Mesenchymal stem cell (in vitro differentiated cells and primary cell): ENCODE measurements at regions not wholly inside any gene's neighbourhood (a gene's known extent, or its start where the extent isn't known, plus 50 kb on each side); places are given as distances from the start of the nearest gene placed in this dataset.

Experiments
- DNase-seq: peaks from one replicate; pipeline ENCODE4 v3.0.0-alpha.2; 2013
- H2AFZ ChIP-seq: one replicate; pipeline ENCODE4 v1.6.1; 2013; ENCODE audit warnings: low read depth, mild to moderate bottlenecking, control low read depth, inconsistent platforms, low read length, moderate library complexity
- H2AK5ac ChIP-seq: 2 replicates; pipeline ENCODE4 v1.6.1; 2013; ENCODE audit warnings: low read length, moderate library complexity, mild to moderate bottlenecking, inconsistent platforms; ENCODE audit not compliant: severe bottlenecking
- H2BK120ac ChIP-seq: one replicate; pipeline ENCODE4 v1.6.1; 2013; ENCODE audit warnings: low read depth, mild to moderate bottlenecking, inconsistent platforms, low read length, moderate library complexity
- H2BK12ac ChIP-seq, 2 experiments: one replicate each; pipeline ENCODE4 v1.6.1; 2013; ENCODE audit warnings: inconsistent platforms in 2 of 2, low read length in 2 of 2, mild to moderate bottlenecking in 2 of 2, moderate library complexity in 2 of 2, control low read depth in 1 of 2
- H2BK15ac ChIP-seq: one replicate; pipeline ENCODE4 v1.6.1; 2013; ENCODE audit warnings: mild to moderate bottlenecking, low read depth, inconsistent platforms; ENCODE audit not compliant: poor library complexity, severe bottlenecking
- H2BK5ac ChIP-seq: 2 replicates; pipeline ENCODE4 v1.6.1; 2013; ENCODE audit warnings: low read depth, mild to moderate bottlenecking, low read length, control low read depth, inconsistent platforms; ENCODE audit not compliant: poor library complexity, severe bottlenecking
- H3K14ac ChIP-seq, 2 experiments: one replicate each; pipeline ENCODE4 v1.6.1; 2013; ENCODE audit warnings: inconsistent platforms in 2 of 2, low read length in 2 of 2, control low read depth in 1 of 2, mild to moderate bottlenecking in 1 of 2, moderate library complexity in 1 of 2
- H3K18ac ChIP-seq, 2 experiments: one replicate each; pipeline ENCODE4 v1.6.1; 2013; ENCODE audit warnings: inconsistent platforms in 2 of 2, low read length in 2 of 2, control low read depth in 1 of 2, low read depth in 1 of 2, mild to moderate bottlenecking in 1 of 2
- H3K23ac ChIP-seq, 2 experiments: one replicate each; pipeline ENCODE4 v1.6.1; 2013; ENCODE audit warnings: inconsistent platforms in 2 of 2, low read length in 2 of 2, mild to moderate bottlenecking in 2 of 2, moderate library complexity in 2 of 2, control low read depth in 1 of 2
- H3K27ac ChIP-seq: 2 replicates; pipeline ENCODE4 v1.5.1; 2013; ENCODE audit warnings: mild to moderate bottlenecking, moderate library complexity, low read length, control low read depth, inconsistent platforms; ENCODE audit not compliant: poor library complexity, severe bottlenecking
- H3K27me3 ChIP-seq, 2 experiments: 2 replicates each; pipeline versions ENCODE4 v1.6.1 to v1.7.0; 2013; ENCODE audit warnings: low read length in 2 of 2, mild to moderate bottlenecking in 2 of 2, moderate library complexity in 2 of 2, control low read depth in 1 of 2, inconsistent platforms in 1 of 2; ENCODE audit not compliant: control insufficient read depth in 1 of 2, insufficient read depth in 1 of 2
- H3K36me3 ChIP-seq, 2 experiments: 2 replicates each; pipeline versions ENCODE4 v1.6.1 to v1.7.0; 2013; ENCODE audit warnings: low read length in 2 of 2, control low read depth in 1 of 2, inconsistent platforms in 1 of 2, low read depth in 1 of 2, mild to moderate bottlenecking in 1 of 2; ENCODE audit not compliant: insufficient read depth in 2 of 2, control insufficient read depth in 1 of 2
- H3K4ac ChIP-seq, 2 experiments: one replicate each; pipeline ENCODE4 v1.6.1; 2013; ENCODE audit warnings: inconsistent platforms in 2 of 2, low read length in 2 of 2, mild to moderate bottlenecking in 2 of 2, moderate library complexity in 2 of 2, control low read depth in 1 of 2, low read depth in 1 of 2
- H3K4me1 ChIP-seq: 2 replicates; pipeline ENCODE4 v1.6.1; 2013; ENCODE audit warnings: low read depth, low read length, control low read depth; ENCODE audit not compliant: control insufficient read depth, insufficient read depth
- H3K4me2 ChIP-seq: 2 replicates; pipeline ENCODE4 v1.6.1; 2013; ENCODE audit warnings: low read length, mild to moderate bottlenecking, inconsistent platforms; ENCODE audit not compliant: poor library complexity, severe bottlenecking
- H3K4me3 ChIP-seq, 2 experiments: 2 replicates each; pipeline versions ENCODE4 v1.5.1 to v1.7.0; 2013; ENCODE audit warnings: low read length in 2 of 2, mild to moderate bottlenecking in 2 of 2, control low read depth in 1 of 2, low read depth in 1 of 2; ENCODE audit not compliant: insufficient read depth in 1 of 2
- H3K79me1 ChIP-seq: replicated peaks from 2 replicates; pipeline ENCODE4 v1.6.1; 2013; ENCODE audit warnings: mild to moderate bottlenecking, control low read depth, low read length, inconsistent platforms; ENCODE audit not compliant: poor library complexity, severe bottlenecking
- H3K9ac ChIP-seq: 2 replicates; pipeline ENCODE4 v1.7.0; 2013; ENCODE audit warnings: mild to moderate bottlenecking, low read length, moderate library complexity
- H3K9me3 ChIP-seq: 2 replicates; pipeline ENCODE4 v1.7.0; 2013; ENCODE audit warnings: mild to moderate bottlenecking, low read length; ENCODE audit not compliant: control insufficient read depth
- H4K8ac ChIP-seq: one replicate; pipeline ENCODE4 v1.6.1; 2013; ENCODE audit warnings: inconsistent platforms, mild to moderate bottlenecking, low read length, moderate library complexity
- H4K91ac ChIP-seq: one replicate; pipeline ENCODE4 v1.6.1; 2013; ENCODE audit warnings: mild to moderate bottlenecking, low read length, inconsistent platforms
- WGBS: methylation state at CpG from one replicate; pipeline ENCODE4 v1.1.7; 2013; ENCODE audit warnings: mixed read lengths; 5-methylcytosine and 5-hydroxymethylcytosine counted together

GRCh38 chr19:13670846-13671245 is 93.5 kb upstream of the MRI1 start:
- H2BK12ac ChIP-seq = no peak overlapping the region
- DNase-seq = no peak
- WGBS = 84% methylated on average over 4 of the region's 4 CpGs

GRCh38 chr19:13669780-13670355 is 94.5 kb upstream of the MRI1 start:
- no peaks in the 10 kb centered on the region for H3K79me1 ChIP-seq
- H3K27me3 ChIP-seq = peaks cover 0 to 4% of the 10 kb centered on the region in 2 experiments
- no peak overlapping the region for H2BK15ac ChIP-seq
- no peaks in the 10 kb centered on the region for H3K9me3 ChIP-seq
- H4K8ac ChIP-seq = no peak overlapping the region
- no peak overlapping the region for H3K14ac ChIP-seq
- no peak for DNase-seq
- no peak overlapping the region for H2BK12ac ChIP-seq
- no peak overlapping the region for H2BK120ac ChIP-seq
- no peaks in the 10 kb centered on the region for H3K36me3 ChIP-seq
- H3K4me3 ChIP-seq = no peak overlapping the region
- no peak overlapping the region for H3K23ac ChIP-seq
- H2AK5ac ChIP-seq = no peak overlapping the region
- no peak overlapping the region for H4K91ac ChIP-seq
- H3K9ac ChIP-seq = no peak overlapping the region
- no peaks in the 10 kb centered on the region for H3K4me1 ChIP-seq
- no peak overlapping the region for H2BK5ac ChIP-seq
- WGBS = 94% methylated on average over 3 of the region's 4 CpGs
- H3K18ac ChIP-seq = no peak overlapping the region
- H3K4ac ChIP-seq = no peak overlapping the region
- no peak overlapping the region for H3K27ac ChIP-seq
- no peak overlapping the region for H3K4me2 ChIP-seq
- H2AFZ ChIP-seq = no peak overlapping the region

More at GRCh38 chr19:13670846-13671245, 93.5 kb upstream of the MRI1 start:
- Histone ChIP-seq H2AFZ (no peak overlapping the region), H2BK15ac (no peak overlapping the region), H3K14ac (no peak overlapping the region), H2BK120ac (no peak overlapping the region), H2BK5ac (no peak overlapping the region), H3K18ac (no peak overlapping the region), H4K91ac (no peak overlapping the region), H3K9me3 (no peaks in the 10 kb centered on the region), H3K4me2 (no peak overlapping the region), H3K4me1 (no peaks in the 10 kb centered on the region), H3K23ac (no peak overlapping the region), H3K27ac (no peak overlapping the region), H3K27me3 (peaks cover 0 to 4% of the 10 kb centered on the region in 2 experiments), H3K4me3 (no peak overlapping the region), H2AK5ac (no peak overlapping the region), H3K9ac (no peak overlapping the region), H4K8ac (no peak overlapping the region), H3K36me3 (no peaks in the 10 kb centered on the region), H3K79me1 (no peaks in the 10 kb centered on the region), H3K4ac (no peak overlapping the region)

- no peak overlapping the region for H2AFZ ChIP-seq
- no peaks in the 10 kb centered on the region for H3K9me3 ChIP-seq
- peaks cover 0 to 4% of the 10 kb centered on the region in 2 experiments for H3K27me3 ChIP-seq
- no peak overlapping the region for H4K8ac ChIP-seq
- H4K91ac ChIP-seq = no peak overlapping the region
- DNase-seq = no peak
- 84% methylated on average over 8 of the region's 9 CpGs for WGBS
- H3K4me3 ChIP-seq = no peak overlapping the region
- H2BK5ac ChIP-seq = no peak overlapping the region
- H2BK120ac ChIP-seq = no peak overlapping the region
- no peak overlapping the region for H3K4ac ChIP-seq
- H3K4me2 ChIP-seq = no peak overlapping the region
- H3K27ac ChIP-seq = no peak overlapping the region
- no peak overlapping the region for H2BK15ac ChIP-seq
- H3K23ac ChIP-seq = no peak overlapping the region
- no peaks in the 10 kb centered on the region for H3K79me1 ChIP-seq
- no peaks in the 10 kb centered on the region for H3K36me3 ChIP-seq
- H3K4me1 ChIP-seq = no peaks in the 10 kb centered on the region
- no peak overlapping the region for H3K18ac ChIP-seq
- H2BK12ac ChIP-seq = no peak overlapping the region
- H3K14ac ChIP-seq = no peak overlapping the region
- H2AK5ac ChIP-seq = no peak overlapping the region
- H3K9ac ChIP-seq = no peak overlapping the region
Observed at GRCh38 chr19:13668964-13669363, 95.4 kb upstream of the MRI1 start.

GRCh38 chr19:13666165-13666564 is 98.2 kb upstream of the MRI1 start:
- Histone ChIP-seq H3K9ac (no peak overlapping the region), H3K36me3 (no peaks in the 10 kb centered on the region), H2BK5ac (no peak overlapping the region), H3K4me2 (no peak overlapping the region), H2AK5ac (no peak overlapping the region), H3K4me1 (no peaks in the 10 kb centered on the region), H3K9me3 (no peaks in the 10 kb centered on the region), H3K27ac (no peak overlapping the region), H3K23ac (no peak overlapping the region), H2BK12ac (no peak overlapping the region), H4K8ac (no peak overlapping the region), H2AFZ (no peak overlapping the region), H3K27me3 (peaks cover 0 to 4% of the 10 kb centered on the region in 2 experiments), H3K18ac (no peak overlapping the region), H4K91ac (no peak overlapping the region), H2BK15ac (no peak overlapping the region), H3K4me3 (no peak overlapping the region), H3K79me1 (no peaks in the 10 kb centered on the region), H3K14ac (no peak overlapping the region), H3K4ac (no peak overlapping the region), H2BK120ac (no peak overlapping the region)
- 67% methylated on average over 15 of the region's 15 CpGs for WGBS
- DNase-seq = no peak
